ENCODE measurements at regions not wholly inside any gene's neighbourhood (a gene's known extent, or its start where the extent isn't known, plus 50 kb on each side); places are given as distances from the start of the nearest gene placed in this dataset.
A peak's percentile ranks its signal among the peaks of the same experiment; 100 is the strongest.

DNA sequence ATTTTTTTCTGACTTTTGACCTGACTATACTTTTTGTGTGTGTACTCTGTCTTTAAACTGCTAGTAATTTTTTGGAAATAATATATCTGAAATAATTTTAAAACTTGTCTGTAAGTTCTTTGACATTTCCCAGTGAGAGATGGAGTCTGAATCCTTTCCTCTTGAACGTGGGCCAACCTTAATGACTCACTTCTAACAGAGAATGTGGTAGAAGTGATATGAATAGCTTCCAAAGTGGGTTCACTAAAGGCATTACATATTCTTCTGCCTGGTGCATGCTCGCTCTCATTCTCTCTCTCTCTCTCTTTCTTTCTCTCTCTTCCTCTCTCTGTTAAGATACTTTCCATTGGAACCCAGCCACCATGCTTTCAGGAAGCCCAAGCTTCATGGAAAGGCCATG is 108.7 kb upstream of the FERMT1 start:
- ATAC-seq (ENCODE audit: low read depth in 2 of 2) (no peak), DNase-seq (no peak)
- H3K9me3 Mint-ChIP-seq: peaks cover 0 to 14% (median 4%) of the 10 kb centered on the region in 7 donors
- peaks cover 0 to 4% (median 4%) of the 10 kb centered on the region in 3 donors for H3K27me3 Mint-ChIP-seq
- H3K4me3 Mint-ChIP-seq: no peak overlapping the region
- H3K27ac Mint-ChIP-seq: no peak overlapping the region
- no peaks in the 10 kb centered on the region for H3K4me1 Mint-ChIP-seq
- H3K36me3 Mint-ChIP-seq: no peaks in the 10 kb centered on the region

DNA sequence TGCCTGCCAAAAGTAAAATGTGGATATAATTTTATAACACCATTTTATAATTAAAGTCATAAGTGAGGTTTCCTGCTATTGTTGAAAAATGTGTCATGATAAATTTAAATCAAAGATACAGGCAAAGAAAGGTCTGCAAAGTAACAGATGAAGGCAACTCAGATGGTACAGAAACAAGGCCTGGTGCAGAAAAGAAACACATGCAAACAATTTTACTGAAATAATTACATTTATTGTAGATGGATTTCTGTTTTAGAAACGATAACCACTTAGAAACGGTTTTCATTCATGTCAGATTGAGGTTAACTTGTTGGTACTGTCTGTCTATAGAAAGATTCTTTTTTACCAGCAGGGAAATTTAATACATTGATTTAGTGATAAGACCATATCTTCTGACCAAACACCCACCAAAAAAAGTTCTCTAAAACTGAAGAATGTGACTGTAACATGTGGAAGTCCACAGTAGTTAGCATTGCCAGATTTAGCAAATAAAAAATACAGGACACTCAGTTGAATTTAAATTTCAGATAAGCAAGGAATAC is 105.5 kb upstream of the FERMT1 start:
- Mint-ChIP-seq H3K27me3 (peaks cover 0 to 4% (median 0%) of the 10 kb centered on the region in 3 donors), H3K4me3 (no peak overlapping the region), H3K4me1 (no peaks in the 10 kb centered on the region), H3K27ac (no peak overlapping the region), H3K9me3 (peaks cover 0 to 20% (median 7%) of the 10 kb centered on the region in 7 donors), H3K36me3 (peaks cover 0 to 2% of the 10 kb centered on the region in 2 donors)
- DNase-seq (no peak), ATAC-seq (ENCODE audit: low read depth in 2 of 2) (no peak)

DNA sequence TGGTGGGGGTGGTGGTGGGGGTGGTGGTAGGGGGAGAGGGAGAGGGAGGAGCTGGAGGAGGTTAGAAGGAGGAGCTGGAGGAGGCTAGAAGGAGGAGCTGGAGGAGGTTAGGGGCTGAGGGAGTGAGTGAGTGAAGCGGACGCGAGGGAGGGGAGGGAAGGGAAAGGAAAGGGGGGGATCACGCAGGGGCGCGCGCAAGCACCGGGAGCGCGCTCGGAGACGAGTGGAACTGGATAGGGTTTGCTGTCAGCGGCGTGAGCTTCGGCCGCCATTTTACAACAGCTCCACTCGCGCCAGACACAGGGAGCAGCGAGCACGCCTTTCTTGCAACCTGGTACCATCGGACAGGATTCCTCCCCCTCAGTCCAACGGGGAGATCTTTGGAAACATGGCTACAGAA is 90.5 kb upstream of the FERMT1 start:
- DNase-seq: no peak
- Mint-ChIP-seq H3K9me3 (peaks cover 0 to 10% (median 2%) of the 10 kb centered on the region in 7 donors), H3K27me3 (peaks cover 7 to 16% (median 16%) of the 10 kb centered on the region in 3 donors), H3K36me3 (no peaks in the 10 kb centered on the region), H3K4me3 (no peak overlapping the region), H3K4me1 (no peaks in the 10 kb centered on the region), H3K27ac (no peak overlapping the region)
- ATAC-seq (ENCODE audit: low read depth in 2 of 2): no peak

DNA sequence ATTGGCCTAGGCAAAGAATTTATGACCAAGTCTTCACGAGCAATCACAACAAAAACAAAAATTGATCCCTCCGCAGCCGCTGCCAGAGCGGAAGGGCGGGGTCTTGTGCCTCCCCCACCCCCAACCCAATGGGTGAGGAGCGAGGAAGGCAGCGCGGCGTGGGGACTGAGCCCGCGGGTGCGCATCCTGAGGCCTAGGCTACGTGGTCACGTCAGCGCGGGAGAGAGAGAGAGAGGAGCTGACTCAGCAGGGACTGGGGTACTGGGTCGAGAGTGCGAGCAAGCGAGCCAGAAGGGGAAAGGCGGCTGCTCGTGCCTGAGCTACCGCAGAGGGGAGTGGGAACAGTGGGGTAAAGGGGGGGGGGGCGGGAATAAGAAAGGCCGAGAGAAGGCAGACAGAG is 90.1 kb upstream of the FERMT1 start:
- no peaks in the 10 kb centered on the region for H3K4me1 Mint-ChIP-seq
- peaks cover 9 to 19% (median 18%) of the 10 kb centered on the region in 3 donors for H3K27me3 Mint-ChIP-seq
- no peak overlapping the region for H3K27ac Mint-ChIP-seq
- no peak for ATAC-seq (ENCODE audit: low read depth in 2 of 2)
- no peaks in the 10 kb centered on the region for H3K36me3 Mint-ChIP-seq
- no peak for DNase-seq
- peaks cover 0 to 11% (median 5%) of the 10 kb centered on the region in 7 donors for H3K9me3 Mint-ChIP-seq
- H3K4me3 Mint-ChIP-seq: no peak overlapping the region

DNA sequence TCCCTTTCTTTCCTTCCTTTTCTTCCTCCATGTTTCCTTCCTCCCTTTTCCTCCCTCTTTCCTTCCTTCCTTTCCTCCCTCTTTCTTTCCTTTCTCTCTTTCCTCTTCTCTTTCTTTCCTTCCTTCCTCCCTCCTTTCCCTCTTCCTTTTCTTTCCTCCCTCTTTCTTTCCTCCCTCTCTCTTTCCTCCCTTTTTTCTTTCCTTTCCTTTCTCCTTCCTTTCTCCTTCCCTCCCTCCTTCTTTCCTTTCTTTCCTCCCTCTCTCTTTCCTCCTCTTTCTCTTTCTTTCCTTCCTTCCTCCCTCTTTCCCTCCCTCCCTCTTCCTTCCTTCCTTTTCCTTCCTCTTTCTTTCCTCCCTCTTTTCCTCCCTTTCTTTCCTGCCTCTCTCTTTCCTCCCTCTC is 86.3 kb upstream of the FERMT1 start:
- no peak overlapping the region for H3K4me3 Mint-ChIP-seq
- H3K27ac Mint-ChIP-seq: peak overlapping the region in 1 of 6 donors; percentile 64
- peaks cover 3 to 28% (median 15%) of the 10 kb centered on the region in 7 donors for H3K9me3 Mint-ChIP-seq
- H3K4me1 Mint-ChIP-seq: no peaks in the 10 kb centered on the region
- H3K36me3 Mint-ChIP-seq: peaks cover 0 to 8% of the 10 kb centered on the region in 2 donors
- DNase-seq (no peak), ATAC-seq (ENCODE audit: low read depth in 2 of 2) (no peak)
- H3K27me3 Mint-ChIP-seq: peaks cover 17 to 23% (median 21%) of the 10 kb centered on the region in 3 donors

DNA sequence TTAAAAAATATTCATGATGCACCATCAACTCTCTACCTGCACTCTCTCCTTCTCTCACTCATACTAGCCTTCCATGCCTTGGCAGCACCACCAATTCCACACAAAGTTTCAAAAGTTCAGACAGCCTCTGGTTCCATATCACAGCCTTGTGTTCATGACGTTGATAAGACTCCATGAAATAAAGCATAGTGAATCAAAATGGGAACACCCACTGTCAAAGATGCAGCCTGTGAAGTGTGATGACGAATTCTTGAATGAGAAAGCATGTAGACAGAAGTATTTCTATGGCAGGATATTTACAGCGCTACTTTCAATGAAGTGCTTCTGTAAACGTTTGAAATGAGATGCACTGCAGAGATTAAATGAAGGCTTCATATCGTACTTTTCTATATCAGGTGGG is 77.3 kb upstream of the FERMT1 start:
- Mint-ChIP-seq H3K9me3 (peaks cover 0 to 7% (median 3%) of the 10 kb centered on the region in 7 donors), H3K4me1 (no peaks in the 10 kb centered on the region), H3K4me3 (no peak overlapping the region), H3K36me3 (no peaks in the 10 kb centered on the region), H3K27ac (no peak overlapping the region), H3K27me3 (peaks cover 0 to 10% (median 5%) of the 10 kb centered on the region in 3 donors)
- DNase-seq (no peak), ATAC-seq (ENCODE audit: low read depth in 2 of 2) (no peak)

DNA sequence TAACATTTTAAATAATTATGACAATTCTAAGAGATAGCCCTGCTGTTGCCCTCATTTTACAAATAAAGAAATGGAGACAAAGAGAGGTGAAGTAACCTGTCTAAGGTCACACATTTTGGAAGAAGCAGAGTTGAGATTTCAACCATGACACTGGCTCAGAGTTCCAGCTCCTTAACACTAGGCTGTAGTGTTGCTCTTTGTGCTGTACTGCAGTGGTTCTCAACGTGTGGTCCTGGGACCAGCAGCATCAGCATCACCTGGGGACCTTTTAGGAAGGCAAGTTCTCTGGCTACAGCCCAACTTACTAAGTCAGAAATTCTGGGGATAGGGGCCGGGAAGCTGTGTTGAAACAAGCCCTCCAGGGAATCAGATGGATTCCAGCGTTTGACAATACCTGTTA is 62.4 kb upstream of the FERMT1 start:
- DNase-seq (no peak), ATAC-seq (ENCODE audit: low read depth in 2 of 2) (no peak)
- Mint-ChIP-seq H3K27ac (no peak overlapping the region), H3K27me3 (peaks cover 17 to 22% (median 22%) of the 10 kb centered on the region in 3 donors), H3K4me1 (no peaks in the 10 kb centered on the region), H3K9me3 (peaks cover 0 to 9% (median 4%) of the 10 kb centered on the region in 7 donors), H3K4me3 (no peak overlapping the region), H3K36me3 (peaks cover 0 to 6% of the 10 kb centered on the region in 2 donors)

DNA sequence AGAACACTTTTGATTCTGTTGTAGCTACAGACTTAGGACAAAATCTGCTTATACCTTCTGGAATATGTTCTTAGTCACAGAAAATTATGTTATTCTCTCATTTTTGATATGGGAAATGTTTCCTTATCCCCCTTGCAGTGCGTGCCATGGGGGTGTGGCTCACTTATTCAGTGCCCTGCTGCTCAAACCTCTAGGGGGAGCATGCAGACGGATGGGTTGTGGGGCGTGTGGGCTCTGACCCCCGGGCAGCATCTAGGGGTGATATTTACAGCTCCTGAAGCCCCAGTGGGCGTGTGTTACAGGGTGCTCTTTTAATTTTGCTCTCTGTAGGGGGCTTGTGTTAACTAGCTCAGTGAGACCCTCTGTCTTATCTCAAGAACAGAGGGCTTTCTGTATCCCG is 61.3 kb upstream of the FERMT1 start:
- DNase-seq (no peak), ATAC-seq (ENCODE audit: low read depth in 2 of 2) (no peak)
- H3K4me3 Mint-ChIP-seq: no peak overlapping the region
- peaks cover 0 to 6% of the 10 kb centered on the region in 2 donors for H3K36me3 Mint-ChIP-seq
- peaks cover 0 to 9% (median 4%) of the 10 kb centered on the region in 7 donors for H3K9me3 Mint-ChIP-seq
- H3K4me1 Mint-ChIP-seq: no peaks in the 10 kb centered on the region
- H3K27ac Mint-ChIP-seq: no peak overlapping the region
- H3K27me3 Mint-ChIP-seq: peaks cover 17 to 23% (median 22%) of the 10 kb centered on the region in 3 donors

DNA sequence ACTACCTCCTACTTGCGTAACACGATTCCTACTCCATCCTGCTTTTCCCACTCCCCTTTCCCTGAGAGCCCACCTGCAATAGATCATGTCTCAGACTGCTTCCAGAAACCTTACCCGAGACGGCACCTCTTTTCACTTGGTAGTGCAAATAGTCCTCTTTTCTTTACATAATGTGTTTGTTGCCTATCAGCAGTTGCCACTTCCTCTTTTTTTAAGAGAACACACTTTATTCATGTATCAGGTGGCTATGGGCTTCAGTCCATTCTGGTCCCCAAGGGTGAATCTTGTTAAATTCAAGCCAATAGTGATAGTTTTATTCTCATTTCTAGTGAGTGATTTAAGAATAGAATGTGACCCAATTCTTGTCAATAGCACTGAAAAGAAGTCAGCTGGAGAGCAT is 57.7 kb upstream of the FERMT1 start:
- Mint-ChIP-seq H3K9me3 (peaks cover 0 to 6% (median 4%) of the 10 kb centered on the region in 7 donors), H3K4me3 (no peak overlapping the region)

DNA sequence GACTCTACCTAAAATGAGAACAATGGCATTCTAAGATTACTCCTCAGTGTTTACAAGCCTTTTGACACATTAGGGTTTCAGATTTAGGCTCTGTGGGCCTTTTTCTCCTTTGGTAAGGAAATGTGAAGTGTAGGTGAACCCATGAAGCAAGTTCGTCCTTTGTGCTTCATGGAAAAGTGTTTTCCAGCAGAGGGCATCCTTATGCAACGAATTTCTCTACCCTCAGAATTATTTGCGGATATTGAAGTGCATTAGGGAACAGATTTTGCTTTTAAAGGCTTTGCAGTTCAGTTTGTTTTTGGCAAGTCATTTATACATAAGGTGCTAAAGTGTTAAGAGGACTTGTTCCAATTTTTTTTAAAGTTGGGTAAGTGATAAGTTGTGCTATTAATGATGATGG is 55.7 kb upstream of the FERMT1 start:
- no peaks in the 10 kb centered on the region for H3K4me1 Mint-ChIP-seq
- DNase-seq: no peak
- H3K9me3 Mint-ChIP-seq: peaks cover 0 to 6% (median 2%) of the 10 kb centered on the region in 7 donors
- no peak for ATAC-seq (ENCODE audit: low read depth in 2 of 2)
- no peak overlapping the region for H3K4me3 Mint-ChIP-seq
- peaks cover 13 to 21% (median 16%) of the 10 kb centered on the region in 3 donors for H3K27me3 Mint-ChIP-seq
- no peaks in the 10 kb centered on the region for H3K36me3 Mint-ChIP-seq
- H3K27ac Mint-ChIP-seq: no peak overlapping the region

More for the DNA sequence above, 57.7 kb upstream of the FERMT1 start:
- DNase-seq (no peak), ATAC-seq (ENCODE audit: low read depth in 2 of 2) (no peak)
- Mint-ChIP-seq H3K27me3 (peaks cover 16 to 19% (median 18%) of the 10 kb centered on the region in 3 donors), H3K27ac (peak overlapping the region in 1 of 6 donors; percentile 3), H3K36me3 (no peaks in the 10 kb centered on the region), H3K4me1 (no peaks in the 10 kb centered on the region)

DNA sequence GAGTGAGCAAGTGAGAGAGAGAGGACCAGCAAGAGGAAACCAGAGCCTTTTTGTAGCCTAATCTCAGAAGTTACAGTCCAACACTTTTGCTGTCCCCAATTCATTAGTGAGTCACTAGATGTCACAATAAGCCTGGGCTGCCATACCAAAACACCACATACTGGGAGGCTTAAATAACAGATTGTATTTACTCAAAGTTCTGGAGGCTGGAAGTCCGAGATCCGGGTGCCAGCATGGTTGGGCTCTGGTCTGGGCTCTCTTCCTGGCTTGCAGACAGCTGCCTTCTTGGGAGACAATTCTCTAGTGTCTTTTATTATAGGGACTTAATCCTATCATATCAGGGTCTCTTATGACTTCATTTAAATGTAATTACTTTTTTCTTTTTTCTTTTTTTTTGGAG is 50.7 kb upstream of the FERMT1 start:
- DNase-seq: no peak
- H3K27ac Mint-ChIP-seq: no peak overlapping the region
- no peak overlapping the region for H3K4me3 Mint-ChIP-seq
- no peaks in the 10 kb centered on the region for H3K36me3 Mint-ChIP-seq
- no peaks in the 10 kb centered on the region for H3K4me1 Mint-ChIP-seq
- peaks cover 10 to 23% (median 18%) of the 10 kb centered on the region in 3 donors for H3K27me3 Mint-ChIP-seq
- ATAC-seq (ENCODE audit: low read depth in 2 of 2): no peak
- peaks cover 2 to 17% (median 3%) of the 10 kb centered on the region in 7 donors for H3K9me3 Mint-ChIP-seq
